ENCODE measurements at regions not wholly inside any gene's neighbourhood (a gene's known extent, or its start where the extent isn't known, plus 50 kb on each side); places are given as distances from the start of the nearest gene placed in this dataset.

DNA sequence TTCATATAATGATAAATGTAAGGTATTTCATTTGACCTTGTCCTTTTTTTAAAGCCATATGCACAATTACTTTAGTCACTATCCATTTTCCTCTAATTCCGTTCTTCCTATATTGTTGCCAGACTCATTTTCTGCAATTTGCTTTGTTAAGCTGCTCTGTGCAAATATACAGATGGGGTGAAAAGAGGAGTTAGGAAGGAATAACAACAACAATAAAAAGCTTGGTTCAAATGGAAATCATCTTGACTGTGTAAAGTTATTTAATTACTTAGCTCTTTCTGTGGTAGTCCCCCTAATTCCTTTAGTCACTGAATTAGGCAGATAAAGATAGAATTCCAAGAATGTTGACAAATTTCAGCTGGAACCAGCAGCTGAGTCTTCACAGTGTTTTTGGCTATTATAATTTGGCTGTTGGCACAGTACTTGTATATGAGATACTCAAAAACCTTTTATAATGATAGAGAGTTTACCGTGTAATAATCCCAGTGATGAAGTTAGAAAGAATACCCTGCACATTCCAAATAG, 838.0 kb downstream of the RPS29 start:
- Histone ChIP-seq H3K4me1 (ENCODE audit: insufficient read depth, low read length, severe bottlenecking) (no peaks in the 10 kb centered on the region), H3K27me3 (ENCODE audit: insufficient read depth, low read length) (no peaks in the 10 kb centered on the region), H3K27ac (ENCODE audit: low read depth, low read length, poor library complexity, severe bottlenecking) (no peak overlapping the region), H3K4me3 (ENCODE audit: low read depth, low read length, poor library complexity, severe bottlenecking) (no peak overlapping the region), H3K9ac (ENCODE audit: low read length) (no peak overlapping the region), H3K79me2 (ENCODE audit: insufficient read depth, low read length) (no peaks in the 10 kb centered on the region), H3K4me2 (ENCODE audit: low read length) (no peak overlapping the region), H4K20me1 (ENCODE audit: insufficient read depth, low read length) (no peaks in the 10 kb centered on the region), H2AFZ (ENCODE audit: low read length) (no peak overlapping the region), H3K9me3 (ENCODE audit: low read length) (no peaks in the 10 kb centered on the region), H3K36me3 (ENCODE audit: insufficient read depth, low read length) (no peaks in the 10 kb centered on the region), H3F3A (ENCODE audit: insufficient read depth, low read length) (no peaks in the 10 kb centered on the region), H3K9me2 (ENCODE audit: low read depth, low read length) (no peaks in the 10 kb centered on the region)
- TF ChIP-seq, protein P1, sequence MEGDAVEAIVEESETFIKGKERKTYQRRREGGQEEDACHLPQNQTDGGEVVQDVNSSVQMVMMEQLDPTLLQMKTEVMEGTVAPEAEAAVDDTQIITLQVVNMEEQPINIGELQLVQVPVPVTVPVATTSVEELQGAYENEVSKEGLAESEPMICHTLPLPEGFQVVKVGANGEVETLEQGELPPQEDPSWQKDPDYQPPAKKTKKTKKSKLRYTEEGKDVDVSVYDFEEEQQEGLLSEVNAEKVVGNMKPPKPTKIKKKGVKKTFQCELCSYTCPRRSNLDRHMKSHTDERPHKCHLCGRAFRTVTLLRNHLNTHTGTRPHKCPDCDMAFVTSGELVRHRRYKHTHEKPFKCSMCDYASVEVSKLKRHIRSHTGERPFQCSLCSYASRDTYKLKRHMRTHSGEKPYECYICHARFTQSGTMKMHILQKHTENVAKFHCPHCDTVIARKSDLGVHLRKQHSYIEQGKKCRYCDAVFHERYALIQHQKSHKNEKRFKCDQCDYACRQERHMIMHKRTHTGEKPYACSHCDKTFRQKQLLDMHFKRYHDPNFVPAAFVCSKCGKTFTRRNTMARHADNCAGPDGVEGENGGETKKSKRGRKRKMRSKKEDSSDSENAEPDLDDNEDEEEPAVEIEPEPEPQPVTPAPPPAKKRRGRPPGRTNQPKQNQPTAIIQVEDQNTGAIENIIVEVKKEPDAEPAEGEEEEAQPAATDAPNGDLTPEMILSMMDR (IDR thresholded peaks at IDR 0.05; ENCODE audit: low read length) = no peak
- no peak for TF ChIP-seq EZH2 (IDR thresholded peaks at IDR 0.05; ENCODE audit: borderline replicate concordance, low read length)

- Histone ChIP-seq H2AFZ (ENCODE audit: low read length) (no peak overlapping the region), H3K27me3 (ENCODE audit: insufficient read depth, low read length) (no peaks in the 10 kb centered on the region), H3K27ac (ENCODE audit: low read depth, low read length, poor library complexity, severe bottlenecking) (no peak overlapping the region)
Observed at GRCh38 chr14:48747561-48748089, 838.6 kb downstream of the RPS29 start.

GRCh38 chr14:48744202-48744601, 842.0 kb downstream of the RPS29 start:
- no peaks in the 10 kb centered on the region for H3K9me3 ChIP-seq (ENCODE audit: low read length)
- H3K4me1 ChIP-seq (ENCODE audit: insufficient read depth, low read length, severe bottlenecking) = no peaks in the 10 kb centered on the region
- no peak overlapping the region for H3K27ac ChIP-seq (ENCODE audit: low read depth, low read length, poor library complexity, severe bottlenecking)
- no peaks in the 10 kb centered on the region for H3K36me3 ChIP-seq (ENCODE audit: insufficient read depth, low read length)
- no peaks in the 10 kb centered on the region for H3K79me2 ChIP-seq (ENCODE audit: insufficient read depth, low read length)
- no peaks in the 10 kb centered on the region for H3K27me3 ChIP-seq (ENCODE audit: insufficient read depth, low read length)
- H4K20me1 ChIP-seq (ENCODE audit: insufficient read depth, low read length) = no peaks in the 10 kb centered on the region
- no peaks in the 10 kb centered on the region for H3F3A ChIP-seq (ENCODE audit: insufficient read depth, low read length)
- H3K4me2 ChIP-seq (ENCODE audit: low read length) = no peak overlapping the region
- TF ChIP-seq, protein P1 (IDR thresholded peaks at IDR 0.05; ENCODE audit: low read length) = no peak
- TF ChIP-seq EZH2 (IDR thresholded peaks at IDR 0.05; ENCODE audit: borderline replicate concordance, low read length) = no peak
- H3K9me2 ChIP-seq (ENCODE audit: low read depth, low read length) = no peaks in the 10 kb centered on the region
- H3K4me3 ChIP-seq (ENCODE audit: low read depth, low read length, poor library complexity, severe bottlenecking) = no peak overlapping the region
- no peak overlapping the region for H2AFZ ChIP-seq (ENCODE audit: low read length)
- H3K9ac ChIP-seq (ENCODE audit: low read length) = no peak overlapping the region

More at GRCh38 chr14:48747561-48748089, 838.6 kb downstream of the RPS29 start:
- no peaks in the 10 kb centered on the region for H3K9me2 ChIP-seq (ENCODE audit: low read depth, low read length)
- no peaks in the 10 kb centered on the region for H3K79me2 ChIP-seq (ENCODE audit: insufficient read depth, low read length)
- no peak overlapping the region for H3K4me3 ChIP-seq (ENCODE audit: low read depth, low read length, poor library complexity, severe bottlenecking)
- H4K20me1 ChIP-seq (ENCODE audit: insufficient read depth, low read length) = no peaks in the 10 kb centered on the region
- H3K36me3 ChIP-seq (ENCODE audit: insufficient read depth, low read length) = no peaks in the 10 kb centered on the region
- no peaks in the 10 kb centered on the region for H3K4me1 ChIP-seq (ENCODE audit: insufficient read depth, low read length, severe bottlenecking)
- no peak overlapping the region for H3K4me2 ChIP-seq (ENCODE audit: low read length)
- no peak overlapping the region for H3K9ac ChIP-seq (ENCODE audit: low read length)
- H3K9me3 ChIP-seq (ENCODE audit: low read length) = no peaks in the 10 kb centered on the region
- TF ChIP-seq EZH2 (IDR thresholded peaks at IDR 0.05; ENCODE audit: borderline replicate concordance, low read length) = no peak
- TF ChIP-seq, protein P1 (IDR thresholded peaks at IDR 0.05; ENCODE audit: low read length) = no peak
- H3F3A ChIP-seq (ENCODE audit: insufficient read depth, low read length) = no peaks in the 10 kb centered on the region
